NT2/D1 (cell line): ENCODE measurements at regions not wholly inside any gene's neighbourhood (a gene's known extent, or its start where the extent isn't known, plus 50 kb on each side); places are given as distances from the start of the nearest gene placed in this dataset.

Source experiments
- DNase-seq: peaks from one replicate; pipeline ENCODE4 v3.0.0-alpha.2; 2011; ENCODE audit warnings: low read depth, low spot score
- H3K27me3 ChIP-seq: 2 replicates; pipeline ENCODE4 v1.6.0; 2011; ENCODE audit warnings: mild to moderate bottlenecking; ENCODE audit not compliant: insufficient read length, insufficient read depth
- H3K36me3 ChIP-seq: 2 replicates; pipeline ENCODE4 v1.6.1; 2011; ENCODE audit warnings: mild to moderate bottlenecking, low read length, mixed read lengths; ENCODE audit not compliant: insufficient read depth, insufficient read length
- H3K4me1 ChIP-seq: 2 replicates; pipeline ENCODE4 v1.5.1; 2011; ENCODE audit not compliant: insufficient read depth, insufficient read length
- H3K4me3 ChIP-seq: 2 replicates; pipeline ENCODE4 v1.5.1; 2011; ENCODE audit warnings: low read depth; ENCODE audit not compliant: insufficient read length
- H3K9ac ChIP-seq: 2 replicates; pipeline ENCODE4 v1.6.0; 2011; ENCODE audit warnings: low read depth; ENCODE audit not compliant: insufficient read length
- H3K9me3 ChIP-seq: 2 replicates; pipeline ENCODE4 v1.5.1; 2011; ENCODE audit warnings: mild to moderate bottlenecking, low read length; ENCODE audit not compliant: insufficient read depth
- SUZ12 ChIP-seq: IDR thresholded peaks from 2 replicates; pipeline ENCODE4 v1.6.1; 2011; ENCODE audit not compliant: insufficient read length, insufficient read depth; ENCODE audit errors: extremely low read depth
- YY1 ChIP-seq: IDR thresholded peaks from 2 replicates; pipeline ENCODE4 v1.6.1; 2011; ENCODE audit not compliant: insufficient read length, insufficient read depth
- ZNF274 ChIP-seq: IDR thresholded peaks from 2 replicates; pipeline ENCODE4 v1.6.1; 2011; ENCODE audit warnings: mild to moderate bottlenecking, low read depth, low read length

DNA sequence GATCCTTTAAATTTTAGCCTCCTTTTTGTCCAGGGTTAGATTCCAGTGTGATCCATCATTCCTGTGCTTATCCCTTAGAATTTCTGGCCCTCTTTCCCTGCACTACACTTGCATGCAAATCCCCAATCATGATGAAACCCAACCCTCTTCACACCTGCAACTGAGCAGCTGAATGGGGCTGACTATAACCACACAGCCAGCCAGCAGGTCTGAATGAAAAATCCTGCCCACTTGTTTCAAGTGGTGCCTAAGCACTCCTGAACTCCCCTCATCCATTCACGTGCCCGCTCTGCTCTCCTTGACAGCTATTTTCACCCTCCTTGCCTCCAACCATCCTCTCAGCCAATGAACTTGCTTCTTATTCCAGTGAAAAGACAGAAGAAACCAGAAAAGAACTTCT lies 80.5 kb upstream of the AFF3 start:
- Histone ChIP-seq H3K4me3 (no peak overlapping the region), H3K9me3 (no peaks in the 10 kb centered on the region), H3K36me3 (no peaks in the 10 kb centered on the region), H3K4me1 (no peaks in the 10 kb centered on the region), H3K27me3 (peaks cover 7% of the 10 kb centered on the region), H3K9ac (no peak overlapping the region)
- no peak for DNase-seq
- no peak for TF ChIP-seq SUZ12
- TF ChIP-seq ZNF274 = no peak
- TF ChIP-seq YY1 = no peak

DNA sequence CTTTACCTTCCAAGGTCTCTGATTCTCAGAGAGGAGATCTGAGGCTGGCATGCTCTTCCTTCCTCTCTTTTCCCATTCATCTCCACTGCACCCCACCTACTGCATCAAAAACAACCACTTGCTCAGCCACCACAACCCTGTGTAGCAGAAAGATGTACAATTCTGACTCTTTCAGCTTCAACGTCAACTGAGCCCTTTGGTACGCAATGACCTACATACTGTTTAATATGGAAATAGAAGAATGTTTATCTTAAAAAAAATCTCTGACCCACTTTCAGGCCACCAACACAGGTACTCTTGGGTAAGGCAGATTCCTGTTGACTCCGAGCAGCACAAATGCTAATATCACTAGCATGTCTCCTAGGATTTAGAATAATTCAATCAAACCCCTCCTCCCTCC lies 76.2 kb upstream of the AFF3 start:
- Histone ChIP-seq H3K9ac (no peak overlapping the region), H3K36me3 (no peaks in the 10 kb centered on the region), H3K9me3 (no peaks in the 10 kb centered on the region; the same call in 1 of the 2 replicates), H3K4me1 (no peaks in the 10 kb centered on the region), H3K27me3 (peaks cover 6% of the 10 kb centered on the region), H3K4me3 (no peak overlapping the region)
- DNase-seq = no peak
- TF ChIP-seq YY1 (no peak), SUZ12 (no peak), ZNF274 (no peak)

DNA sequence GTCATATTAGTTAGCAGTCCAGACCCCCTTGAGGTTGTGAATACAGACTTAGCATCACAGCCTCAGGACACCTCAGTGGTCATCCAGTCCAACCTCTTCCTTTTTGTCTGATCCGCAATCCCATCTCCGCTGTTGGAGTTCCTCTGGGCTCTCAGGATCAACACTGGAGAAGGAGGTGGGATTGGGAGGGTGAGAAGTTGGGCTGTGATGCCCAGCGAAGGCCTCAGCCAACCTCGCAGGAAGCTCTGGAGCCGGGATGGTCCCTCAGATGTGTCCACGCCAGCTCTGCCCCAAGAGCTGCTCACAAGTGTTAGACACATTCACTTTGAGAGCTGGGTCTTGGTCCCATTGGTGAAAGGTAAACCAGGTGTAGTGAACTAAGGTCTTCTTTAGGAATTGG lies 74.9 kb upstream of the AFF3 start:
- no peaks in the 10 kb centered on the region for H3K4me1 ChIP-seq
- DNase-seq = no peak
- no peak for TF ChIP-seq ZNF274
- no peak for TF ChIP-seq YY1
- no peak for TF ChIP-seq SUZ12
- H3K9me3 ChIP-seq = no peaks in the 10 kb centered on the region; the same call in 1 of the 2 replicates
- no peaks in the 10 kb centered on the region for H3K36me3 ChIP-seq
- H3K27me3 ChIP-seq = peaks cover 4% of the 10 kb centered on the region
- no peak overlapping the region for H3K9ac ChIP-seq
- H3K4me3 ChIP-seq = no peak overlapping the region

DNA sequence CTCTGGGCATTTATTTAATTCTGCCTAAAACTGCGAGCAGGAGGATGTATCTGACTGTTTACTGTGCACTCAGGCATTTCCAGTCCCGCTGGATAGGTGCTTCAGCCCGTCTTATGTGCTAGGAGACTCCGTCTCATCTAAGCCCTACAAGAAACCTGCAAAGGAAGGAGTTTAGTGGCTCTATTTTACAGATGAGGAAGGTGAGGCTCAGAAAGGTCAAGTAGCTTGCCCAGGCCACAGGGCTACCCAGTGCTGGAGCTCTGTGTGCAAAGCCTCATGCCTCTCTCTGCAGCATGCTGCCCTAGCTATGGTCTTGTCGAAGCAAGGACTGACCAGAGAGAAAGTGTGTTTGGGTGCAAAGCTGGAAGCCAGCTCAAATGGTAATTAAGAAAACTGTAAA lies 73.6 kb upstream of the AFF3 start:
- no peak for DNase-seq
- no peak overlapping the region for H3K9ac ChIP-seq
- H3K36me3 ChIP-seq = no peaks in the 10 kb centered on the region
- H3K4me1 ChIP-seq = no peaks in the 10 kb centered on the region
- H3K4me3 ChIP-seq = no peak overlapping the region
- no peaks in the 10 kb centered on the region; the same call in 1 of the 2 replicates for H3K9me3 ChIP-seq
- TF ChIP-seq SUZ12 (no peak), ZNF274 (no peak), YY1 (no peak)
- peaks cover 4% of the 10 kb centered on the region for H3K27me3 ChIP-seq

DNA sequence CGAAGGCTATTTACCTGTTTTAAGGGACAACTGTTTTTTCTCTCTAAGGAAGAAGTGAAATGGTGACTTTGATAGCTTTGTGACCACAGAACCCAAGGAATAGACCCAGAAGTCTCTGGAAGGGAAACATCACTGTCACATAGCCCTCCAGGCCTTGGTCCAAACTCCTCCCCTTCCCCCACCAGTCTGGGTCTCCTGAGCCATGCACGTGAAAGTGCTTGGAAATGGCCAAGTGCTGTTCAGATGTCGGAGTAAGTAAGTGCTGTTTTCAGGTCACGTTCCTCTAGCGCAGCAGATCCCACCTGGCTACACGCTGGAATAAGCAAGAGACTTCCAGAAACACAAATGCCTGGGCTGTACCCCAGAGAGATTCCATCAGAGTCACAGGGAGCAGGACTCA lies 73.0 kb upstream of the AFF3 start:
- Histone ChIP-seq H3K4me1 (no peaks in the 10 kb centered on the region), H3K27me3 (peaks cover 4% of the 10 kb centered on the region)

DNA sequence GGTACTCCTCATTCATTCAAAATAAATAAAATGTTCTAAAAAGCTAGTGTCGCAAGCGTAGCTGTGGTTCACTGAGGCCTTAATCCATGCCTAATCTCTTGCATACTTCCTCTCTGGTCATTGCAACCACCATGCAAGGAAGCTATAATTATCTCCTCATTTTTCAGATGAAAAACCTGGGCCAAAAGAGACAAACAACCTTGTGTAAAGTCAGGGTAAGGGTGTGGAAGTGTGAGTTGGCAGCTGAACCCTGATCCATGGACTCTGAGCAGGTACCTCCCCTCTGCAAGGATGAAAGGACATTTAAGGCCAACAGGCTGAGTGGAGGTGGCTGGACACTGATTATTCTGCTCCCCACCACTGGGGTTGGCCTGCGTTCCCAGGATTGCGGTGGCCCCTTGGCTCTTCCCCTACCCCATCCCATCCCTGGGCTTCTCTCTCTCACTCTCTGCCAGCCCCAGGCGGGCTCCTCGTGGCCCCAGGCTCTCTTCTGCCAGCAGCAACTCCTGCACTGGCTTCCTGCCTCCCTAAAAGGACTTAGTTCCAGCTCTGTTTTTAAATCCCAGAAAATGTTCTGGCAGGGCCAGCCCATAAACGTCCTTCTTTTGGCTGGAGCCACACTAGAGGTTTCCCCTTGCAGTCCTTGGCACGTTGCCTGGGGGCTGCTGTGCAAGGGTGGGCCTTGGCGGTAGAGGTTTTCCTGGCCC lies 72.0 kb upstream of the AFF3 start:
- no peak overlapping the region for H3K9ac ChIP-seq
- H3K4me1 ChIP-seq = no peaks in the 10 kb centered on the region
- no peaks in the 10 kb centered on the region; the same call in 1 of the 2 replicates for H3K9me3 ChIP-seq
- TF ChIP-seq YY1 (no peak), ZNF274 (no peak), SUZ12 (no peak)
- H3K36me3 ChIP-seq = no peaks in the 10 kb centered on the region
- H3K27me3 ChIP-seq = peaks cover 4% of the 10 kb centered on the region
- no peak overlapping the region for H3K4me3 ChIP-seq
- DNase-seq = no peak

More for the DNA sequence above, 73.0 kb upstream of the AFF3 start:
- Histone ChIP-seq H3K4me3 (no peak overlapping the region), H3K36me3 (no peaks in the 10 kb centered on the region), H3K9ac (no peak overlapping the region), H3K9me3 (no peaks in the 10 kb centered on the region; the same call in 1 of the 2 replicates)
- no peak for DNase-seq
- TF ChIP-seq YY1 (no peak), ZNF274 (no peak), SUZ12 (no peak)

DNA sequence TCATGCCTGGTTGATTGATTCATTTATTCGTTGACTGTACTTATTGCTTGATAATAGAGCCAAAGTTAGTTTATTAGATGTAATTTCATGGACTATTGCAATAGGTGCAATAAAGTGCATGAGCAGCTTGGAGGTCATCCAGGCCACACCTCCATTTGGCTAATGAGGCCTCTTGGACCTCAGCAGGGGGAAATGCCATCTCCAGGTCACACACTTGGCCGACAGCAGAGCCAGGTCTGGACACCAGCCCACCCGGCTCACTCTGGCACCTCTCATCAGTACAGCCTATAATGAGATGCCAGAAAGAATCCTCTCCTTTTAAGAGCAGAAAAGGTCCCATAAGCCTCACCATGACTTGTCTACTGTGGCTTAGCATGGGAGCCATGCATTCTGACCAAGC lies 71.2 kb upstream of the AFF3 start:
- Histone ChIP-seq H3K36me3 (no peaks in the 10 kb centered on the region), H3K27me3 (peaks cover 4% of the 10 kb centered on the region), H3K9ac (no peak overlapping the region), H3K9me3 (no peaks in the 10 kb centered on the region; the same call in 1 of the 2 replicates), H3K4me1 (no peaks in the 10 kb centered on the region), H3K4me3 (no peak overlapping the region)
- DNase-seq = no peak
- TF ChIP-seq SUZ12 = no peak
- TF ChIP-seq ZNF274 = no peak
